ENCODE measurements at regions not wholly inside any gene's neighbourhood (a gene's known extent, or its start where the extent isn't known, plus 50 kb on each side); places are given as distances from the start of the nearest gene placed in this dataset.
A peak's percentile ranks its signal among the peaks of the same experiment; 100 is the strongest.

GRCh38 chr11:56932572-56933220, 56.0 kb upstream of the OR5AK2 start:
- peak; percentile 22 for DNase-seq
- no peaks in the 10 kb centered on the region for H3K9me3 ChIP-seq

GRCh38 chr11:56923116-56923515, 65.6 kb upstream of the OR5AK2 start:
- Histone ChIP-seq H3K9me3 (no peaks in the 10 kb centered on the region), H3K36me3 (no peaks in the 10 kb centered on the region), H3K27me3 (no peaks in the 10 kb centered on the region), H3K4me3 (no peak overlapping the region)
- DNase-seq = no peak

More at GRCh38 chr11:56932572-56933220, 56.0 kb upstream of the OR5AK2 start:
- no peaks in the 10 kb centered on the region for H3K27me3 ChIP-seq
- no peaks in the 10 kb centered on the region for H3K36me3 ChIP-seq
- H3K4me3 ChIP-seq = no peak overlapping the region

- no peaks in the 10 kb centered on the region for H3K9me3 ChIP-seq
- H3K36me3 ChIP-seq = no peaks in the 10 kb centered on the region
- no peaks in the 10 kb centered on the region for H3K27me3 ChIP-seq
- H3K4me3 ChIP-seq = no peak overlapping the region
- DNase-seq = no peak
Measured at GRCh38 chr11:56922421-56922820, 66.3 kb upstream of the OR5AK2 start.

GRCh38 chr11:56917708-56918400, 70.9 kb upstream of the OR5AK2 start:
- no peak for DNase-seq
- H3K36me3 ChIP-seq = no peaks in the 10 kb centered on the region
- H3K27me3 ChIP-seq = no peaks in the 10 kb centered on the region
- H3K9me3 ChIP-seq = no peaks in the 10 kb centered on the region
- H3K4me3 ChIP-seq = no peak overlapping the region

GRCh38 chr11:56916587-56916986, 72.1 kb upstream of the OR5AK2 start:
- Histone ChIP-seq H3K9me3 (no peaks in the 10 kb centered on the region), H3K4me3 (no peak overlapping the region), H3K36me3 (no peaks in the 10 kb centered on the region), H3K27me3 (no peaks in the 10 kb centered on the region)
- DNase-seq = no peak

GRCh38 chr11:56916162-56916561, 72.6 kb upstream of the OR5AK2 start:
- Histone ChIP-seq H3K9me3 (no peaks in the 10 kb centered on the region), H3K27me3 (no peaks in the 10 kb centered on the region), H3K36me3 (no peaks in the 10 kb centered on the region), H3K4me3 (no peak overlapping the region)
- DNase-seq = no peak

- Histone ChIP-seq H3K4me3 (no peak overlapping the region), H3K27me3 (no peaks in the 10 kb centered on the region), H3K36me3 (no peaks in the 10 kb centered on the region), H3K9me3 (no peaks in the 10 kb centered on the region)
- DNase-seq = no peak
Measured at GRCh38 chr11:56911312-56911711, 77.4 kb upstream of the OR5AK2 start.

- no peaks in the 10 kb centered on the region for H3K9me3 ChIP-seq
- peak; percentile 16 for DNase-seq
- no peaks in the 10 kb centered on the region for H3K36me3 ChIP-seq
- H3K4me3 ChIP-seq = no peak overlapping the region
- H3K27me3 ChIP-seq = no peaks in the 10 kb centered on the region
Measured at GRCh38 chr11:56910785-56911184, 77.9 kb upstream of the OR5AK2 start.

GRCh38 chr11:56910046-56910773, 78.5 kb upstream of the OR5AK2 start:
- H3K27me3 ChIP-seq = no peaks in the 10 kb centered on the region
- DNase-seq = no peak
- H3K36me3 ChIP-seq = no peaks in the 10 kb centered on the region
- no peaks in the 10 kb centered on the region for H3K9me3 ChIP-seq
- no peak overlapping the region for H3K4me3 ChIP-seq

GRCh38 chr11:56909563-56909962, 79.2 kb upstream of the OR5AK2 start:
- DNase-seq = no peak
- H3K27me3 ChIP-seq = no peaks in the 10 kb centered on the region
- no peaks in the 10 kb centered on the region for H3K36me3 ChIP-seq
- no peaks in the 10 kb centered on the region for H3K9me3 ChIP-seq
- no peak overlapping the region for H3K4me3 ChIP-seq

GRCh38 chr11:56909080-56909479, 79.6 kb upstream of the OR5AK2 start:
- no peaks in the 10 kb centered on the region for H3K27me3 ChIP-seq
- no peaks in the 10 kb centered on the region for H3K9me3 ChIP-seq
- no peaks in the 10 kb centered on the region for H3K36me3 ChIP-seq
- H3K4me3 ChIP-seq = no peak overlapping the region
- no peak for DNase-seq

- Histone ChIP-seq H3K27me3 (no peaks in the 10 kb centered on the region), H3K36me3 (no peaks in the 10 kb centered on the region), H3K4me3 (no peak overlapping the region), H3K9me3 (no peaks in the 10 kb centered on the region)
- no peak for DNase-seq
Measured at GRCh38 chr11:56906683-56907148, 82.0 kb upstream of the OR5AK2 start.

- no peaks in the 10 kb centered on the region for H3K27me3 ChIP-seq
- H3K36me3 ChIP-seq = no peaks in the 10 kb centered on the region
- no peak overlapping the region for H3K4me3 ChIP-seq
- DNase-seq = no peak
- H3K9me3 ChIP-seq = no peaks in the 10 kb centered on the region
Measured at GRCh38 chr11:56905936-56906335, 82.8 kb upstream of the OR5AK2 start.

GRCh38 chr11:56905442-56905841, 83.3 kb upstream of the OR5AK2 start:
- no peaks in the 10 kb centered on the region for H3K36me3 ChIP-seq
- no peaks in the 10 kb centered on the region for H3K9me3 ChIP-seq
- no peak for DNase-seq
- no peaks in the 10 kb centered on the region for H3K27me3 ChIP-seq
- no peak overlapping the region for H3K4me3 ChIP-seq

- no peaks in the 10 kb centered on the region for H3K9me3 ChIP-seq
- DNase-seq = no peak
- H3K36me3 ChIP-seq = no peaks in the 10 kb centered on the region
- H3K4me3 ChIP-seq = no peak overlapping the region
- H3K27me3 ChIP-seq = no peaks in the 10 kb centered on the region
Measured at GRCh38 chr11:56898856-56899255, 89.9 kb upstream of the OR5AK2 start.

- no peaks in the 10 kb centered on the region for H3K36me3 ChIP-seq
- DNase-seq = no peak
- no peaks in the 10 kb centered on the region for H3K9me3 ChIP-seq
- no peak overlapping the region for H3K4me3 ChIP-seq
- H3K27me3 ChIP-seq = peaks cover 3% of the 10 kb centered on the region; the same call in 1 of the 2 replicates
Measured at GRCh38 chr11:56890584-56891305, 98.0 kb upstream of the OR5AK2 start.

- Histone ChIP-seq H3K4me3 (no peak overlapping the region), H3K9me3 (no peaks in the 10 kb centered on the region), H3K36me3 (no peaks in the 10 kb centered on the region), H3K27me3 (peaks cover 3% of the 10 kb centered on the region; the same call in 1 of the 2 replicates)
- DNase-seq = no peak
Measured at GRCh38 chr11:56889986-56890385, 98.7 kb upstream of the OR5AK2 start.
